NB4 (cell line): ENCODE measurements at regions not wholly inside any gene's neighbourhood (a gene's known extent, or its start where the extent isn't known, plus 50 kb on each side); places are given as distances from the start of the nearest gene placed in this dataset.

Experiments
- DNase-seq: peaks from one replicate; pipeline ENCODE4 v3.0.0; 2010; ENCODE audit warnings: low read depth
- H3K4me3 ChIP-seq: one replicate; pipeline ENCODE4 v1.5.1; 2011; ENCODE audit warnings: mild to moderate bottlenecking, low read depth, low read length, moderate library complexity
- MYC ChIP-seq: IDR thresholded peaks from 2 replicates; pipeline ENCODE4 v1.6.1; 2011; ENCODE audit warnings: low read depth, low read length
- POLR2A ChIP-seq: IDR thresholded peaks from 2 replicates; pipeline ENCODE4 v1.6.1; 2011; ENCODE audit warnings: mild to moderate bottlenecking; ENCODE audit not compliant: insufficient read length; ENCODE audit errors: extremely low read depth
- TF ChIP-seq, protein P1 (sequence below): IDR thresholded peaks from 2 replicates; pipeline ENCODE4 v1.6.1; 2011; ENCODE audit warnings: low read depth, low read length
- TF ChIP-seq, protein P2 (sequence below): IDR thresholded peaks from one replicate; pipeline ENCODE4 v1.5.1; 2012; ENCODE audit warnings: low read depth, low read length

DNA sequence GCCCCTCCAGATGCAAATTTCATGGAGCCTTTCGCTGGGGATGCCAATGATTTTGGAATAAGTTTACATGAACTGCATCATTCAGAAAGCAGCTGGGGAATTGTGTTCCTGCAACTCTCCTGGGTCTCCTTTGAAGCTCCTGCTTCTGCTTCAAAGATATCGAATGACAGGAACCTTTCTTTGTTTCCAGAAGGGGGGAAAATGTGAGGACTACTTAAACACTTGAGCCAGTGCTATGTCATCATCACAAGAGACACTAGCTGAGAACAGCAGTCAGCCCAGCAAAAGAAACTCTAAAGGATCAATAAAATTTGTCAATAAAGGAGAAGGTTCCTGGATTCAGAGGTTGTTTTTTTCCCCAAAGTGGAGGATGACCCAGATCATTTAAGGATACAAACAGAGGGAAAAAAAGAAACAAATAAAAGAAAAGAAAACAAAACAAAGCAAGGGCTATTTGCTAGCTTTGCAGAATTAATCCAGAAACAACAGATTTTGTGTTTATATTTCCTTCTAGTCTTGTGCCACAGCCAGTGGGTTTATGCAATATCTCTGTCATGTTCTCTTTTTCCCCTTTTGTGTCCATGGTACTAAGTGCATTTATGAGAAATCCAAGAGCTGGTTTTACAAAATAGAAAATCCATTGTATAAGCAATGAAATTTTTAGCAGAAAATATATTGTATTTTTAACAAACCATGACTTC, 463.7 kb downstream of the CDH2 start:
- DNase-seq, result no peak
- H3K4me3 ChIP-seq, result no peak overlapping the region
- TF ChIP-seq, protein P1, sequence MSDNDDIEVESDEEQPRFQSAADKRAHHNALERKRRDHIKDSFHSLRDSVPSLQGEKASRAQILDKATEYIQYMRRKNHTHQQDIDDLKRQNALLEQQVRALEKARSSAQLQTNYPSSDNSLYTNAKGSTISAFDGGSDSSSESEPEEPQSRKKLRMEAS, result no peak
- no peak for TF ChIP-seq POLR2A
- TF ChIP-seq, protein P2, sequence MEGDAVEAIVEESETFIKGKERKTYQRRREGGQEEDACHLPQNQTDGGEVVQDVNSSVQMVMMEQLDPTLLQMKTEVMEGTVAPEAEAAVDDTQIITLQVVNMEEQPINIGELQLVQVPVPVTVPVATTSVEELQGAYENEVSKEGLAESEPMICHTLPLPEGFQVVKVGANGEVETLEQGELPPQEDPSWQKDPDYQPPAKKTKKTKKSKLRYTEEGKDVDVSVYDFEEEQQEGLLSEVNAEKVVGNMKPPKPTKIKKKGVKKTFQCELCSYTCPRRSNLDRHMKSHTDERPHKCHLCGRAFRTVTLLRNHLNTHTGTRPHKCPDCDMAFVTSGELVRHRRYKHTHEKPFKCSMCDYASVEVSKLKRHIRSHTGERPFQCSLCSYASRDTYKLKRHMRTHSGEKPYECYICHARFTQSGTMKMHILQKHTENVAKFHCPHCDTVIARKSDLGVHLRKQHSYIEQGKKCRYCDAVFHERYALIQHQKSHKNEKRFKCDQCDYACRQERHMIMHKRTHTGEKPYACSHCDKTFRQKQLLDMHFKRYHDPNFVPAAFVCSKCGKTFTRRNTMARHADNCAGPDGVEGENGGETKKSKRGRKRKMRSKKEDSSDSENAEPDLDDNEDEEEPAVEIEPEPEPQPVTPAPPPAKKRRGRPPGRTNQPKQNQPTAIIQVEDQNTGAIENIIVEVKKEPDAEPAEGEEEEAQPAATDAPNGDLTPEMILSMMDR, result no peak
- no peak for TF ChIP-seq MYC

DNA sequence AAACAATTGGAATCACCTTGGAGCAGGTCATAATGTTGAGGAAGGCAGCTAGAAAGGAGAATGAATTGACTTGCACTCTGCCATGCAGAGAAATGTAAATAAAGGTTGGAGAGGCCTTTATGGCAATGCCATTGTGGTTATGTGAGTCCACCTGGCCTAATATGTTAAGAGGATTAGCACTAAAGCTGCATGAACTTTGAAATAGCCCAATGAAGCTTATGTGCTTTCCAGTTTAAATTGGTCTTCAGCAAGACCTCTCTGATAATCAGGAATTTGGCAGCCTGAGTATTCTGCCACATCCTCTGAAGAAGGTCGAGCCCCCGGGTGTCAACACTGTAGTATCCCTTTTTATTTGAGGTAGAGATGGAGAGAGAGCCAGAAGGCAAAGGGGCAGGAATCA, 464.9 kb downstream of the CDH2 start:
- TF ChIP-seq, protein P1, result no peak
- no peak for DNase-seq
- no peak overlapping the region for H3K4me3 ChIP-seq

DNA sequence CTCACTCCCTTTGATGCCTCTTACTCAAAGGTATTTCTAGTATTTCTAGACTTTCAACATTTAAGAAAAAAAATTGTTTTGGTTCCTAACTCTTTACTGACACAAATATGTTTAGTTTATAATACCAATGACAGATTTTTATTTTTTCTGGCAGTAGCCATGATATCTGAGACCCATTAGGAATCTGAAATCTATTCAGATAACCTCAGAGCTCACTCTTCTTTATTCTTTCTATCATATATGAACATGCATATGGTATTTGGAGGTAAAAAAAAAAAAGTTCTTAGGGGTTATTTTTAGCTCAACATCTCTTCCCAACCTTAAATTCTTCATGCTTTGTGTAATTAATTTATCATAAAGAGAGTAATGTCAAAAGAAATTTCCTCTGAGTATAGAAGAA, 465.5 kb downstream of the CDH2 start:
- no peak overlapping the region for H3K4me3 ChIP-seq
- TF ChIP-seq POLR2A (no peak), MYC (no peak)
- TF ChIP-seq, protein P1, result no peak
- TF ChIP-seq, protein P2, result no peak
- no peak for DNase-seq

DNA sequence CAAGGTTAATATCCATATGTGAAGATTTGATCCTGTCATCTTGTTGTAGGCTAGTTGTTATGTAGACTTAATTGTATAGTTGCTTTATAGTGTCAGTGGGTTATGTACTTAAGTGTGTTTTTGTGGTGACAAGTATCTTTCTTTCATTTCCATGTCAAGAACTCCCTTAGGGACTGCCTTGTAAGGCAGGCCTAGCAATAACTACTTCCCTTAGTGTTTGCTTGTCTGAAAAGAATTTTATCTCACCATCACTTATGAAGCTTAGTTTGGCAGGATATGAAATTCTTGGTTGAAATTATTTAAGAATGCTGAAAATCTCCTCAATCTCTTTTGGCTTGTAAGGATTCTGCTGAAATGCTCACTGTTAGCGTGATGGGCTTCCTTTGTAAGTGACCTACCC, 467.6 kb downstream of the CDH2 start:
- H3K4me3 ChIP-seq, result no peak overlapping the region
- DNase-seq, result no peak
- TF ChIP-seq, protein P1, result no peak

DNA sequence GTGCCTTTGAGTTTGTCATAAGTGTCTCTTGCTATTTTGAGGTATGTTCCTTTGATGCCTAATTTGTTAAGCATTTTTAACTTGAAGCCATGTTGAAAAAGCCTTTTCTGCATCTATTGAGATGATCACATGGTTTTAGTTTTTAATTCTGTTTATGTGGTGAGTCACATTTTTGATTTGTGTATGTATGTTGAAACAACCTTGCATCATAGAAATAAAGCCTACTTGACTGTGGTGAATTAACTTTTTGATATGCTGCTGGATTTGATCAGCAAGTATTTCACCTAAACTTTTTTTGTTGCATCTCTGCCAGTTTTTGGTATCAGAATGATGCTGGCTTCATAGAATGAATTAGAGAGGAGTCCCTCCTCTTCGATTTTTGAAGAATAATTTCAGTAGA, 469.7 kb downstream of the CDH2 start:
- TF ChIP-seq, protein P2, result no peak
- TF ChIP-seq MYC, result no peak
- TF ChIP-seq, protein P1, result no peak
- no peak for TF ChIP-seq POLR2A
- no peak for DNase-seq

DNA sequence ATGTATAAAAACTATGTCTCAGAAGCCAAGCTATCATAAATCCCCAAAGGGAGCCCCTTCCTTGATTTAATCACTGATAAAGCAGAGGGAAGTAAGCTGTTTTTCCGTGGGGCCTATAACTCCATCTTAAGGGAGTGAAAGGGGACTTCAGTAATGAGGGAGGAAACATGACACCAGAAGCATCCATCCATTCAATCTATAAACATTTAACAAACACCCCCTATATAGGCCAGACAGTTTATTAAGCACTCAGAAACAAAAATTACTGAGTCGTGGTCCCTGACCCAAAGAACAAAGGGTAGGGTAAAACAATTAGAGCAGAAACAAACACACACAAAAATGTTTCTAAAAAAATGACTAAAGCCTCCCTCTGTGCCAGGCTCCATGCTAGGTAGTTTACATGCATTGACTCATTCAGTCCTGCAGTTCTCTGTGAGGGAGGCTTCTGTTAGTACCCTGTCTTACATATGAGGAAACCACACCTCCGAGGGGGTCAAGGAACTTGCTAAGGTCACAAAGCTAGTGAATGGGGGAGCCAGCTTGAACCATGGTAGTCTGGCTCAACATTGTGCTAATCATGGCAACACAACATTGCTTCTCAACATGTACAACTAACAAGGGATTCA, 472.1 kb downstream of the CDH2 start:
- DNase-seq, result no peak
- TF ChIP-seq, protein P1, result no peak
- TF ChIP-seq POLR2A (no peak), MYC (no peak)
- TF ChIP-seq, protein P2, result no peak
- no peak overlapping the region for H3K4me3 ChIP-seq

More for the DNA sequence above, 469.7 kb downstream of the CDH2 start:
- no peak overlapping the region for H3K4me3 ChIP-seq
